HepG2 (cell line): ENCODE measurements at regions not wholly inside any gene's neighbourhood (a gene's known extent, or its start where the extent isn't known, plus 50 kb on each side); places are given as distances from the start of the nearest gene placed in this dataset.

Experiments used
- EP300 ChIP-seq, 3 experiments: sonication (generic) in 1 of 3; formaldehyde crosslinking in 1 of 3; IDR thresholded peaks; 2 replicates each; pipeline versions ENCODE4 v1.5.1 to v1.6.1; 2011 to 2020; ENCODE audit warnings: low read depth in 2 of 3, low read length in 2 of 3, borderline replicate concordance in 1 of 3, improper control_type of control experiment in 1 of 3, mild to moderate bottlenecking in 1 of 3, missing genetic modification reagents in 1 of 3, moderate library complexity in 1 of 3
- FUBP1 ChIP-seq: sonication (generic); formaldehyde crosslinking; IDR thresholded peaks from 2 replicates; pipeline ENCODE4 v1.5.1; 2020; ENCODE audit warnings: missing genetic modification reagents, mild to moderate bottlenecking, borderline replicate concordance
- KDM6A ChIP-seq: IDR thresholded peaks from 2 replicates; pipeline ENCODE4 v1.6.1; 2016; ENCODE audit warnings: low read depth
- KMT2A ChIP-seq: sonication (generic); formaldehyde crosslinking; IDR thresholded peaks from 2 replicates; pipeline ENCODE4 v1.4.0; 2020; ENCODE audit warnings: missing genetic modification reagents
- MEF2D ChIP-seq: sonication (generic); formaldehyde crosslinking; IDR thresholded peaks from 2 replicates; pipeline ENCODE4 v1.5.1; 2020; ENCODE audit warnings: mild to moderate bottlenecking, missing genetic modification reagents
- NR2C2 ChIP-seq: sonication (generic); formaldehyde crosslinking; IDR thresholded peaks from 2 replicates; pipeline ENCODE4 v1.4.0; 2020; ENCODE audit warnings: missing genetic modification reagents, mild to moderate bottlenecking, moderate library complexity, borderline replicate concordance
- NRL ChIP-seq: sonication (generic); formaldehyde crosslinking; IDR thresholded peaks from 2 replicates; pipeline ENCODE4 v1.5.0; 2020; ENCODE audit warnings: missing genetic modification reagents, mild to moderate bottlenecking, moderate library complexity, borderline replicate concordance
- PHF21A ChIP-seq: sonication (generic); formaldehyde crosslinking; IDR thresholded peaks from 2 replicates; pipeline ENCODE4 v1.5.0; 2020; ENCODE audit warnings: mild to moderate bottlenecking, missing genetic modification reagents
- RXRB ChIP-seq: IDR thresholded peaks from 2 replicates; pipeline ENCODE4 v1.6.1; 2016; ENCODE audit warnings: borderline replicate concordance, missing genetic modification reagents, missing compliant biosample characterization
- SALL1 ChIP-seq: sonication (generic); formaldehyde crosslinking; IDR thresholded peaks from 2 replicates; pipeline ENCODE4 v1.8.0; 2022; ENCODE audit warnings: mild to moderate bottlenecking, missing genetic modification reagents
- ZBTB7A ChIP-seq: sonication (generic); formaldehyde crosslinking; IDR thresholded peaks from 2 replicates; pipeline ENCODE4 v1.8.0; 2022; ENCODE audit warnings: mild to moderate bottlenecking, missing genetic modification reagents
- ZNF337 ChIP-seq: sonication (generic); formaldehyde crosslinking; IDR thresholded peaks from 2 replicates; pipeline ENCODE4 v1.5.1; 2020; ENCODE audit warnings: missing genetic modification reagents, low read depth, mild to moderate bottlenecking, borderline replicate concordance
- ZNF34 ChIP-seq: sonication (generic); formaldehyde crosslinking; IDR thresholded peaks from 2 replicates; pipeline ENCODE4 v1.4.0; 2020; ENCODE audit warnings: mild to moderate bottlenecking, missing genetic modification reagents, borderline replicate concordance
- ZNF547 ChIP-seq: sonication (generic); formaldehyde crosslinking; IDR thresholded peaks from 2 replicates; pipeline ENCODE4 v1.5.1; 2020; ENCODE audit warnings: mild to moderate bottlenecking, missing genetic modification reagents
- ZNF740 ChIP-seq: sonication (generic); formaldehyde crosslinking; IDR thresholded peaks from 2 replicates; pipeline ENCODE4 v1.4.0; 2020; ENCODE audit warnings: missing genetic modification reagents
- ZNF788 ChIP-seq: sonication (generic); formaldehyde crosslinking; IDR thresholded peaks from 2 replicates; pipeline ENCODE4 v1.5.0; 2020; ENCODE audit warnings: mild to moderate bottlenecking, missing genetic modification reagents, borderline replicate concordance
- TF ChIP-seq, protein P1 (sequence below): sonication (generic); formaldehyde crosslinking; IDR thresholded peaks from 2 replicates; pipeline ENCODE4 v1.8.0; 2022; ENCODE audit warnings: missing genetic modification reagents, mild to moderate bottlenecking, borderline replicate concordance
- TF ChIP-seq, protein P2 (sequence below): sonication (generic); formaldehyde crosslinking; IDR thresholded peaks from 2 replicates; pipeline ENCODE4 v1.4.0; 2020; ENCODE audit warnings: missing genetic modification reagents

DNA sequence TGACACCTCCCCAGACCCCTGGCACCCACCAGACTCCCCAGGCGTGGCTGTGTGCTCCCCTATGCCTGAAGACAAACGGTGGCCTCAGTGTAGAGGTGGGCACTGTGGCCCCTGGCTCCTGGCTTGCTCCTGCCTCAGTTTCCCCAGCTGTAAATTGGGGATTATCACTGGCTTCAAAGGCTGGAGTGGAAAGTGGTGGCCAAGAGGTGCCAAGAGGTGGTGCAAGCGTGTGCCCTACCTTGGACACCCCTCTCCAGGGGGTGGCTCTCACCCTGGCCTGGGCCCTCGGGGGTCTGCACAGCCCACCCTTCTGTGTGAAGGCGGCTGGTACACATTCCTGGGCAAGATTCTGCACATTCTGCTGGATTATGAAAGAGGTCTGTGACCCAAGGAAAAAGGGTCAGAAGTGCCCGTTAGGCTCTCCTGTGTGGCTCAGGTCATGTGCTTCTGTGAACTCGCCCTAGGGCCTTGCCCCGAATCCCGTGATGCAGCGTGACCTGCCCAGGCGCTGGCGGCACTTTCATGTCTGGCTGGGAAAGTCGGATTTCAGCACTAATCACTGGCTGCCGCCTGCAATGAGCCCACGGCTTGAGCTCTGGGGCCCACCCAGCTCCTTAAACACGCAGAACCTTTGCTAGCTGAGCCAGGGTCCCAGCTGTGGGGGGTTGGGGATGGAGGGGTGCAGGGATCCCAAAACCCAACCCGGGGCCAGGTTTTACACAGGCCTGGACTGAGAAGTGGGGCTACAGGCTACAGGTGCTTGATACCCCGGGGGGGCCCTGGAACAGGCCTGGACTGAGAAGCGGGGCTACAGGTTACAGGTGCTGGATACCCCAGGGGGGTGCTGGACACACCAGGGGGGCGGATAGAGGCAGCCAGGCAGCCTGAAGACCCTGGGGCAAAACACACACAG lies 86.8 kb upstream of the METTL9 start (continued):
- TF ChIP-seq PHF21A (CRISPR knock-in tag) (peak; percentile 76; the same call in 1 of the 2 replicates), RXRB (peak; percentile 99), ZNF740 (0 out of 2 replicates have a peak, but pooled peaks have one; percentile 31), ZNF337 (CRISPR knock-in tag) (0 out of 2 replicates have a peak, but pooled peaks have one; percentile 44), MEF2D (CRISPR knock-in tag) (0 out of 2 replicates have a peak, but pooled peaks have one; percentile 50), FUBP1 (CRISPR knock-in tag) (0 out of 2 replicates have a peak, but pooled peaks have one; percentile 51), ZBTB7A (CRISPR knock-in tag) (peak; percentile 99), ZNF34 (CRISPR knock-in tag) (peak; percentile 22; the same call in 1 of the 2 replicates), EP300 (IDR thresholded peaks at IDR 0.05; ENCODE audit: low read depth in 2 of 2, low read length in 2 of 2) (peak; percentile 89 to 98), EP300 (CRISPR knock-in tag; IDR thresholded peaks at IDR 0.05; ENCODE audit: borderline replicate concordance) (peak; percentile 89), KMT2A (peak; percentile 98), SALL1 (CRISPR knock-in tag) (peak; percentile 97), ZNF547 (CRISPR knock-in tag) (0 out of 2 replicates have a peak, but pooled peaks have one; percentile 49), ZNF788 (CRISPR knock-in tag) (peak; percentile 96), NR2C2 (CRISPR knock-in tag) (peak; percentile 95), NRL (CRISPR knock-in tag) (0 out of 2 replicates have a peak, but pooled peaks have one; percentile 87), KDM6A (CRISPR knock-in tag) (peak; percentile 60; the same call in 1 of the 2 replicates)
- TF ChIP-seq, protein P1, sequence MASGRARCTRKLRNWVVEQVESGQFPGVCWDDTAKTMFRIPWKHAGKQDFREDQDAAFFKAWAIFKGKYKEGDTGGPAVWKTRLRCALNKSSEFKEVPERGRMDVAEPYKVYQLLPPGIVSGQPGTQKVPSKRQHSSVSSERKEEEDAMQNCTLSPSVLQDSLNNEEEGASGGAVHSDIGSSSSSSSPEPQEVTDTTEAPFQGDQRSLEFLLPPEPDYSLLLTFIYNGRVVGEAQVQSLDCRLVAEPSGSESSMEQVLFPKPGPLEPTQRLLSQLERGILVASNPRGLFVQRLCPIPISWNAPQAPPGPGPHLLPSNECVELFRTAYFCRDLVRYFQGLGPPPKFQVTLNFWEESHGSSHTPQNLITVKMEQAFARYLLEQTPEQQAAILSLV = peak; percentile 41; the same call in 1 of the 2 replicates
- TF ChIP-seq, protein P2, sequence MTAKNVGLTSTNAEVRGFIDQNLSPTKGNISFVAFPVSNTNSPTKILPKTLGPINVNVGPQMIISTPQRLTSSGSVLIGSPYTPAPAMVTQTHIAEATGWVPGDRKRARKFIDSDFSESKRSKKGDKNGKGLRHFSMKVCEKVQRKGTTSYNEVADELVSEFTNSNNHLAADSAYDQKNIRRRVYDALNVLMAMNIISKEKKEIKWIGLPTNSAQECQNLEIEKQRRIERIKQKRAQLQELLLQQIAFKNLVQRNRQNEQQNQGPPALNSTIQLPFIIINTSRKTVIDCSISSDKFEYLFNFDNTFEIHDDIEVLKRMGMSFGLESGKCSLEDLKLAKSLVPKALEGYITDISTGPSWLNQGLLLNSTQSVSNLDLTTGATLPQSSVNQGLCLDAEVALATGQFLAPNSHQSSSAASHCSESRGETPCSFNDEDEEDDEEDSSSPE = peak; percentile 84
